GM13977 (cell line): ENCODE measurements at regions not wholly inside any gene's neighbourhood (a gene's known extent, or its start where the extent isn't known, plus 50 kb on each side); places are given as distances from the start of the nearest gene placed in this dataset.

Source experiments
- DNase-seq: peaks from one replicate; pipeline ENCODE4 v3.0.0; 2012; ENCODE audit warnings: low spot score
- in situ Hi-C: fragments of 300-500 bp; cut with MboI; formaldehyde crosslinking; loops from one replicate; pipeline ENCODE4 v1.12.0; 2022; ENCODE audit warnings: low sequenced_read_pairs, low pct_unique_long_range_greater_than_20kb, mixed read lengths, inconsistent platforms; ENCODE audit not compliant: unreplicated experiment
- TF ChIP-seq, protein P1 (sequence below): IDR thresholded peaks from 2 replicates; pipeline ENCODE4 v1.5.1; 2012; ENCODE audit warnings: mild to moderate bottlenecking, control low read depth; ENCODE audit not compliant: insufficient read depth; ENCODE audit errors: extremely low read depth, missing control alignments

- TF ChIP-seq, protein P1, sequence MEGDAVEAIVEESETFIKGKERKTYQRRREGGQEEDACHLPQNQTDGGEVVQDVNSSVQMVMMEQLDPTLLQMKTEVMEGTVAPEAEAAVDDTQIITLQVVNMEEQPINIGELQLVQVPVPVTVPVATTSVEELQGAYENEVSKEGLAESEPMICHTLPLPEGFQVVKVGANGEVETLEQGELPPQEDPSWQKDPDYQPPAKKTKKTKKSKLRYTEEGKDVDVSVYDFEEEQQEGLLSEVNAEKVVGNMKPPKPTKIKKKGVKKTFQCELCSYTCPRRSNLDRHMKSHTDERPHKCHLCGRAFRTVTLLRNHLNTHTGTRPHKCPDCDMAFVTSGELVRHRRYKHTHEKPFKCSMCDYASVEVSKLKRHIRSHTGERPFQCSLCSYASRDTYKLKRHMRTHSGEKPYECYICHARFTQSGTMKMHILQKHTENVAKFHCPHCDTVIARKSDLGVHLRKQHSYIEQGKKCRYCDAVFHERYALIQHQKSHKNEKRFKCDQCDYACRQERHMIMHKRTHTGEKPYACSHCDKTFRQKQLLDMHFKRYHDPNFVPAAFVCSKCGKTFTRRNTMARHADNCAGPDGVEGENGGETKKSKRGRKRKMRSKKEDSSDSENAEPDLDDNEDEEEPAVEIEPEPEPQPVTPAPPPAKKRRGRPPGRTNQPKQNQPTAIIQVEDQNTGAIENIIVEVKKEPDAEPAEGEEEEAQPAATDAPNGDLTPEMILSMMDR = no peak
- in situ Hi-C loops = no loop called here
- no peak for DNase-seq
Measured at GRCh38 chr5:3225201-3225960, 370.3 kb upstream of the IRX1 start.

- DNase-seq = no peak
- in situ Hi-C loops = no loop called here
- TF ChIP-seq, protein P1 = no peak
Measured at GRCh38 chr5:3222924-3223323, 372.7 kb upstream of the IRX1 start.

DNA sequence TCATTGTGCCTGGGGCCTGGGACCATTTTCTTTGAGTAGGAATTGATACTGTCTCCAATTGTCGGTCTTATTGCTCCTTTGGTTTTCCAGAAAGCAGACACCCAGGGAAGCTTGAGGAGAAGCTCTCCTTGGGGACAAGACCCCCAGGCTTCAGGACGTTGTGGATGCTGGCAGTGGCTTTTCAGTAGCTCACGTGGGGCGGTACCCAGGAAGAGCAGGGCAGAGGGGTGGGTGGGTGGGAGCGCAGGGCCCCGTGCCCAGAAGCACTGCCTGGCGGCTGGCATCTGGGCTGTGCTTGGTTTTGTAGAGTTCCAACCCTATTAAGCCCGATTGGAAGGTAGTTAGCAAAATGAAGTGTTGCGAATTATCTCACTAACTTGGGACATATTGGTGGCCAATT lies 374.2 kb upstream of the IRX1 start:
- TF ChIP-seq, protein P1 = no peak
- in situ Hi-C loops = no loop called here

DNA sequence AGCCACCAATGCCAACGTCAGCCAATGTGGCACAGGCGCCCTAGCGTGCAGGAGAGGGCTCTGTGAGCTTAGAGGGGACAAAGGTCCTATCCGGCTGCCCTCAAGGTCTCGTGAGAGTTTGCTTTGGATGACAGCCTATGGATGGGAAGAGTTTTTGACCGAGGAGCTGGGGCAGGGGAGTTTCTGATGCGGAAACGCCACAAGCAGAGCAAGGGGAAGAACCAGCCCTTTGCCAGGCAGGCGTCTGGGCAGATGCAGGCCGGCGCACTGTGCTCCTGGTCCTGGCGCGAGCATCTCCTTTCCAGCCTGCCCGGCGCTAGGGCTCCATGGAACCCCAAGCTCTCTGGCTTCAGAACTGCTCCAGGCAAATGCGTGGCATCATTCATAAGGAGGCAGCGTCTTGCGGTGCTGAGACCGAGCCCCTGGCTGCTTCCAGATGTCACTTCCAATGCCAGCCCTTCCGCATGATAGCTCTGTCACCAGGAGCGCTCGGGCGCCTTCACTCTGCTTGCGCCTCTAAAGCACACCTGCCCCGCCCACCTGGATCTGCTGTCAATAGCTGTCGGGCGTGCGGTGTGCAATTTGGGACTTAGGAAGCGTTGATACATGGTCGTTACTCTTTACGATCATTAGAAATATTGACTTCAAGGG lies 374.9 kb upstream of the IRX1 start:
- TF ChIP-seq, protein P1 = no peak
- in situ Hi-C loops = no loop called here
- no peak for DNase-seq

More for the DNA sequence above, 374.2 kb upstream of the IRX1 start:
- DNase-seq = no peak

DNA sequence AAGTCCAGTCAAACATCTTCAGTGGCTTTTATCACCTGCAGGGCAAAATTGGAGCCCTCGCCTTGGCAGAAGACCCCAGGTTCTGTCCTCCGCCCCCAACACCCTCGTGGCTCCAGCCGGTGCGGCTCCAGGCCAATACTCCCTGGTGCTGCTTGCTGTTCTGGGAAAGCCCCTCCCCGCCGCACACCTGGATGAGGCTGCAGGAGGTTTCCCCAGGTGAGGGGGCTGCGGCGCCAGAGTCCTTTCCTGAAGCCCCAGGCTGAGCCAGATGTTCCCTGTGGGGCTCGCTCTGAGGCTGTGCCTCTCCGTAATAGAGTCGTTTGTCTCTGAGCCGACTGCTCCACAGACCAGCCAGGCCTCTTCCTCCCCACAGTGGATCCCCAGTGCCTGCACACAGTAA lies 375.4 kb upstream of the IRX1 start:
- DNase-seq = no peak
- in situ Hi-C loops = no loop called here
- TF ChIP-seq, protein P1 = no peak

DNA sequence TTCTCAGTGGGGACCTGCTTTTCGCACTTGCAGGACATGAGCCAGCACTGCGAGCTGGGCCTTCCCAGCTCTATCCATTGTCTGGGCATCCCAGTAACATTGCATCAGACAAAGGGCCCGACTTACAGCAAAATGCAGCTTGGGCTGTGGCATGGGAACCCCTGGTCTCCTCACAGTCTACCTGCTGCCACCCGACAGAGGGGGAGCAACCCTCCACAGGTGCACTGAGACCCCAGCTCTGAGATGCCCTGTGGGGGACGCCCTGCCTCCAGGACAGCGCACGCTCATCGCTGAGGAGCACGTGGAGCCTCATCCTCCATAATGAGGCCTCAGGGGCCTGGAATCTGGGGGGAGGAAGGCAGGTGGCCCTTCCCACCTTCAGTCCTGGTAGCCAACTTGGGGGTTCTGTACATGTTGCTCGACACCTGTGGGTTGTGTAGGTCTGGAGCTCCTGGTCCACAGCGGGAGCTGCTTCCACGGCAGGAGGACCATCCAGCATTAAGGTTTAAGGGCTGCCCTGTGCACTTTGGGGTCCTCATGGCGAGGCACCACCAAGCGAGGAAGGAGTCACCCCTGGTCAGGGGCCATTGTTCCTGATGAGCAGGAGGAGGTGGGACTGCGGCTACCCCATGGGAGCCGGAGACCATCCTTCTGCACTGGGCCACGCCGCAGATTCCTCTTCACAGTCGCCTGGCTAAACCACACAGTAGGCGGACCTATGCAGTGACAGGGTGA lies 376.5 kb upstream of the IRX1 start:
- in situ Hi-C loops = no loop called here
- TF ChIP-seq, protein P1 = no peak
- no peak for DNase-seq
